Adipocyte (in vitro differentiated cells): ENCODE measurements at regions not wholly inside any gene's neighbourhood (a gene's known extent, or its start where the extent isn't known, plus 50 kb on each side); places are given as distances from the start of the nearest gene placed in this dataset.

Source experiments
- DNase-seq: peaks from one replicate; pipeline ENCODE4 v3.0.0-alpha.2; 2015; ENCODE audit warnings: low read depth
- H3K27me3 ChIP-seq: replicated peaks from 2 replicates; pipeline ENCODE4 v1.7.0; 2013; ENCODE audit warnings: mild to moderate bottlenecking, low read length, moderate library complexity; ENCODE audit not compliant: control insufficient read depth, insufficient read depth
- H3K36me3 ChIP-seq: 2 replicates; pipeline ENCODE4 v1.7.0; 2013; ENCODE audit warnings: low read length, mild to moderate bottlenecking, moderate library complexity; ENCODE audit not compliant: control insufficient read depth, insufficient read depth, severe bottlenecking
- H3K4me1 ChIP-seq: 2 replicates; pipeline ENCODE4 v1.7.0; 2013; ENCODE audit warnings: mild to moderate bottlenecking, low read length, moderate library complexity; ENCODE audit not compliant: control insufficient read depth, insufficient read depth
- H3K4me3 ChIP-seq: 2 replicates; pipeline ENCODE4 v1.7.0; 2013; ENCODE audit warnings: mild to moderate bottlenecking, low read length, moderate library complexity
- H3K9ac ChIP-seq: 2 replicates; pipeline ENCODE4 v1.7.0; 2013; ENCODE audit warnings: mild to moderate bottlenecking, low read length, moderate library complexity
- H3K9me3 ChIP-seq: 2 replicates; pipeline ENCODE4 v1.7.0; 2013; ENCODE audit warnings: mild to moderate bottlenecking, low read length, moderate library complexity; ENCODE audit not compliant: control insufficient read depth

DNA sequence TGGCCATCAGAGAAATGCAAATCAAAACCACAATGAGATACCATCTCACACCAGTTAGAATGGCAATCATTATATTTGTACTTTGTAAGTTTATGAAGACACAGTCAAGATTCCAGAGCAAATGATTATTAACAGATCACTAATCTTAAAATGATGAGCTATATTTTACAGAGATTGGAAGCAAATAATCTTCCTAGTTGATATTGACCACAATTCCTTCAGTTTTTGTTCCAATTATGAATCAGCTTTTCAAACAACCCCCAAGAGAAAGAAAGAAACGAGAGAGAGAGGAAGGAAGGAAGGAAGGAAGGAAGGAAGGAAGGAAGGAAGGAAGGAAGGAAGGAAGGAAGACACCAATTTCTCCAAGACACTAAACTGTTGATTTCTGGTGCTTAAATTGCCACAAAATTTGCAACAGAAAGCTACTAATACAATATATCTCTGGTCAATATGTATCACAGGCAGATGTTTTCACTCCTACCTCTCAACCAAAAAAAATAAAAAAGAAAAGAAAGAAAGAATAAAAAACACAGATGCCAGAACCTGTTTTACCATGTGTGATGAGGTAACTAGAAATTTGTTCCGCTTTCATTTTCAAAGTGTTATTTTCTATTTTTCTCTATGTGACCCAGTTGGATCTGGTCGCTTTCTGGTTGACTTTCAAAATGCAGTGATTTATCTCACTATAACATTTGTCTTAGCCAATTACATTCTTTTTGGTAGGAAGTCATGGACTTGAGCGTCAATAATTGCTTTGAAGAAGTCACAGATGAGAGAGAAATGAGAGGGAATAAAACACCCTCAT, 1609.6 kb downstream of the SI start:
- Histone ChIP-seq H3K9ac (no peak overlapping the region), H3K4me3 (no peak overlapping the region), H3K36me3 (no peaks in the 10 kb centered on the region), H3K9me3 (no peaks in the 10 kb centered on the region), H3K27me3 (no peaks in the 10 kb centered on the region), H3K4me1 (no peaks in the 10 kb centered on the region)
- no peak for DNase-seq

DNA sequence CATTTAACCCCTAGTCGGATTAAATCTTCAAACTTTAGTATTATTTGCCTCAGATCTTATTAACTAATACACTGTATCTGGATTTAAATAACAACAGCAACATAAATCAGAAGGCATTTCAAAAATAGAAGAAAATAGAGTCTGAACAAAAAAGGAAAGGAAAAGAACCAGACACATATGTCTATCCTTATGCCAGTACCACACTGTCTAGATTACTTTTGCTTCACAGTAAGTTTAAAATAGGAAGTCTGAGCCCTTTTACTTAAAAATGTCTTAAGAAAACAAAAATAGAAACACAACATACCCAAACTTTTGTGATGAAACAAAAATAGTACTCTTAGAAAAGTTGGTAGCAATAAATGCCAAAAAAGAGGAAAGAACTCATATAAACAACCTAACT, 1615.8 kb downstream of the SI start:
- H3K27me3 ChIP-seq: no peaks in the 10 kb centered on the region
- no peak for DNase-seq
- H3K9me3 ChIP-seq: no peaks in the 10 kb centered on the region
- H3K36me3 ChIP-seq: no peaks in the 10 kb centered on the region
- H3K4me1 ChIP-seq: no peaks in the 10 kb centered on the region
- no peak overlapping the region for H3K4me3 ChIP-seq
- H3K9ac ChIP-seq: no peak overlapping the region

DNA sequence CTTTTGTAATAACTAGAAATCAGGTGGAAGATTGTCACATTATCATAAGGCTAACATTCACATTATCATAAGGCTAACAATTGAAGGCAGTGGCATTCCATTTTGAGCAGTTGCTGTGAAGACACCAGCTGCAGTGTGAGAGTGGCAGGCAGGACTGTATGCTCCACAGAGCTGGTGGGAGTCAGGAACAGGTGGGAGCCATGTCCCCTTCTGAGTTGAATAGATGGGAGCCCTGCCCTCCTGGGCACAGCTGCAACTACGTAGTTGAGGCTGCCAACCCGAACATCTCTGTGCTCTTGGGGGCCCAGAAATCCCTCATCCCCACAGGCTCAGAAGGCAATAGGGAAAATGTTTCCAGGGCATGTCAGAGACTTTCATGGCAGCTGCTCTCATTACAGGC, 1627.6 kb downstream of the SI start:
- DNase-seq: no peak
- H3K9ac ChIP-seq: no peak overlapping the region
- H3K4me3 ChIP-seq: no peak overlapping the region
- H3K9me3 ChIP-seq: peaks cover 22% of the 10 kb centered on the region
- H3K4me1 ChIP-seq: no peaks in the 10 kb centered on the region
- no peaks in the 10 kb centered on the region for H3K27me3 ChIP-seq
- H3K36me3 ChIP-seq: no peaks in the 10 kb centered on the region

DNA sequence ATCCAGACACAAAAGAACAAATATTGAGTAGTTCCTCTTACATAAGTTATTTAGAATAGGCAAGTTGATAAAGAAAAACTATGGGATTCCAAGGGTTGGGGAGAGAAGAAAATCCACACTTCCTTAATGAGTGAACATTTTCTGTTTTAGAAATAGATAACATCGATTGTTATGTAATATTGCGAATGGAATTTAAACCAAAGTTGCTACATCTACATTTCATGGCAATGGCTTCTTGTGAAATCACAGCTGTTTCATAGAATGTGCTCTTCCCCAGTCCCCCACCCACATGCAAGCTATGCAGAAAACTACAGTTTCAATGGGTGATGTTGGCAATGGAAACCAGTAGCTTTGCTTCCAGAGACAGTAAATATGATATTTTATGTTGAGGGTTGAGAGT, 1639.5 kb downstream of the SI start:
- Histone ChIP-seq H3K4me3 (no peak overlapping the region), H3K9me3 (no peaks in the 10 kb centered on the region), H3K4me1 (no peaks in the 10 kb centered on the region), H3K27me3 (no peaks in the 10 kb centered on the region), H3K9ac (no peak overlapping the region), H3K36me3 (no peaks in the 10 kb centered on the region)
- DNase-seq: no peak

DNA sequence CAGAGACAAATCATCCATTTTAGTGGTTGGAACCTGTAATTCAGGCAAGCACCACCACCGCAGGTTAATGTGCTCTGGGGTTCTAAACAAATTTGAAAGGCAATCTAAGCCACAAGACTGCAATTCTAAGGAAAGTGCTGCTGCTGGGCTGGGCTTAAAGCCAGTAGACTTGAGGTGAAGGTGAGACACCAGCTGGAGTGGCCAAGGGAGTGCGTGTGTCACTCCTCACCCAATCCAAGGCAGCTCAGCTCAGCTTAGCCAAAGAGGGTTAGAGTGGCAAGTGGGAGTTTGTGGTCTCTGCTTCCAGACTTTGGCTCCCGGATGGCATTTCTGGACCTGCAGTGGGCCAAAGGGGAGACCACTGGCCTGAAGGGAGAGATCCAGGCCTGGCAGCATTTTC, 1655.6 kb downstream of the SI start:
- no peaks in the 10 kb centered on the region for H3K27me3 ChIP-seq
- H3K4me3 ChIP-seq: no peak overlapping the region
- no peak for DNase-seq
- H3K9me3 ChIP-seq: no peaks in the 10 kb centered on the region
- no peaks in the 10 kb centered on the region for H3K36me3 ChIP-seq
- H3K4me1 ChIP-seq: no peaks in the 10 kb centered on the region
- no peak overlapping the region for H3K9ac ChIP-seq

DNA sequence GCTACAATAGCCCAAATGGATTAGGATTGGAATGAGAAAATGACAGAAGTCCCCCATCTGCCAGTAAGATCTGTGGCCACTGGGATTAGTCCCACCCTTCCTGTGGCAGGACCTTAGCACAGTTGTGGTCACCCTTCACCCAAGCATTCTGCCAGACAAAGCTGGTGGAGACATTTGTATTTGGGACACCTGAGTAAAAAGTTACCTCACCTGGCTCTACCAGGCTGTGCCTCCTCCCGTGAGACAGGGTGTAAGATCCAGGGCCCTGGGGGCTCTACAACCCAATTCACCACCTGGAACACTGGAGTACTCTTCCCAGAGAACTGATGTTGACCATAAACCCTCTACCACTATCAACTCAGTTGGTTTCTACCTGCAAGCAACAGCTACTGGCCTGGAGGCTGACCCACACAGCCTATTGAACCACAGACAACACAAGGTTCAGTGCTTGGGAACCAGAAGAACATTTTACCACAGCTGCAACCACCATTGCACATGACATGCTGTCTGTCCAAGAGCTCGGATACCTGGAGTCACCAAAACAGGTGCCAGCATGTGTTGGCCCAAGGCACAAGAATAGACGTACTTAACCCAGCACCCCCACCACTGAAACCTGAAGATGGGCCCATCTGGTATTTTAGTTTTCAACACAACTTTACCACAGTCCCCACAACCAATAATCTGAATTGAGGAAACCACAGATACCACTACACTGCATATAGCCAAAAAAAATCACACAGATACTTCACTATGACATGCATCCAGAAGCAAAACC, 1686.7 kb downstream of the SI start:
- no peak for DNase-seq
- Histone ChIP-seq H3K9me3 (no peaks in the 10 kb centered on the region), H3K27me3 (no peaks in the 10 kb centered on the region), H3K36me3 (no peaks in the 10 kb centered on the region), H3K4me1 (no peaks in the 10 kb centered on the region), H3K4me3 (no peak overlapping the region), H3K9ac (no peak overlapping the region)

DNA sequence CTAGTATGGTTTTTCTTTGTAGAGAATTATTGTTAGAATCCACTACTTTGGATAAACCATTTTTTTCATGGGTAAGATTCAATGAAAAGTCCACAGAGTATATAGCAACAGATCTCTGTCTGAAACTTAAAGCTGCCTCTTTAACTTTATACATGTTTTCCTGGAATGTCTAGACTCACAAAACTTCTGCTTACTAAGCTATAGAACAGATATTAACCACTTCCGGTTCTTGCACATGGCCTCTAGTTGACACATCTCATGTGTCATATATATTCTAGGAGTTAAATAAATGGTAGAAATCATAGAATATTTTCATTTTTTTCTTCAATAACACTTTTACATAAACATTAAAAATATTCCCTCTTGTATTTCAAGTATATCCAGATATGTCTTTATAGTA, 1693.9 kb downstream of the SI start:
- no peaks in the 10 kb centered on the region for H3K4me1 ChIP-seq
- DNase-seq: no peak
- H3K36me3 ChIP-seq: no peaks in the 10 kb centered on the region
- H3K27me3 ChIP-seq: no peaks in the 10 kb centered on the region
- H3K9me3 ChIP-seq: no peaks in the 10 kb centered on the region
- H3K9ac ChIP-seq: no peak overlapping the region
- H3K4me3 ChIP-seq: no peak overlapping the region

DNA sequence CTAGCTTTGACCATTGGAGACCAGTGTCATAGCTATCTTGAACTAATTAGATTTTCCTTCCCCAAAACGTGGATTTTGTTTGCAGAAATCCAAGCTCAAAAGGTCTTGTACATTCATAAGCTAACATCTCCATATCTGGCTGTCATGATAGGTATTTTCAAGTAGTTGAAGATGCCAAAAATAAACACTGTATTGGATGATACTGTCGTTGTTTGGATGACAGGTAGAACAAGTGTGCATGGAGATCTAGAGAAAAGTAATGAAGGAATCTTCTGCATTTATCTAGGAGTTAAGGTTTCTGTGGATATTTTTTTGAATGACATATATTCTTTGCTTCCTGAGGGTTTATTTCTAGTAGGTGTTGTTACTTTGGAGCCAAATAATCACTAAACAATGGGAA, 1696.1 kb downstream of the SI start:
- Histone ChIP-seq H3K4me1 (no peaks in the 10 kb centered on the region), H3K9ac (no peak overlapping the region), H3K27me3 (no peaks in the 10 kb centered on the region), H3K36me3 (no peaks in the 10 kb centered on the region), H3K9me3 (no peaks in the 10 kb centered on the region), H3K4me3 (no peak overlapping the region)
- no peak for DNase-seq

DNA sequence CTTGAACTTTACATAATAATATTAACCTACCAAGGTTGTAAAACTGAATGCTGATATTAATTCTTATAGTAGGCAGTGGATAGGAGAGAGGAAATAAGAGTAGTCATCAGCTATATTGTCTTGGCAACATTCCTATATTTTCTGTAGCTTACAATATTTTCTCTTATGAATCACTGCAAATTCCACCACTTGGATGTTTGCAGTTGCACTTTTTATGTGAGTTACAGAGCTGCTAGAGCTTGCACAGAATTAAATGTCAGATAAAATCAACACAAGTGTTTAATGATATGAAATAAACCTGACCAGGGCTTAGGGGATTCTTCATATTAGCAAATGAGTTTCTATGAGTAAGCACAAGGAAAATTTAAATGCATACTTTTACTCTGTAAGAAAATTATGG, 1710.1 kb downstream of the SI start:
- no peak for DNase-seq
- Histone ChIP-seq H3K9me3 (no peaks in the 10 kb centered on the region), H3K4me1 (no peaks in the 10 kb centered on the region), H3K36me3 (no peaks in the 10 kb centered on the region), H3K27me3 (no peaks in the 10 kb centered on the region), H3K9ac (no peak overlapping the region), H3K4me3 (no peak overlapping the region)

DNA sequence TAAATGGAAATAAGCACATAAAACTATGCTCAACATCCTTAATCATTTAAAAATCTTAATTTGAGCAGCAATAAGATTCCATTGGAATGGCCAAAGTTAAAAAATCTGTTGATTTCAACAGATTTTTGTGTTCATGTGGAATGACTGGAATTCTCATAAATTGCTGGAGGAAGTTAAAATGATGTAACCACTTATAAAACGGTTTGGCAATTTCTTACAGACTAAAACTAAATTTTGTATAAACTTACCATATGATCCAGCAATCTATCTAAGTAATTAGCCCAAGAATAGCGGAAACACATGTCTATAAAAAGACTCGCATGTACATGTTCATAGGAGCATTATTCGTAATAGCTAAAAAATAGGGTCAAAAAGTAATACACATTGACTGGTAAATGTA, 1713.6 kb downstream of the SI start:
- Histone ChIP-seq H3K4me1 (no peaks in the 10 kb centered on the region), H3K4me3 (no peak overlapping the region), H3K9me3 (no peaks in the 10 kb centered on the region), H3K27me3 (no peaks in the 10 kb centered on the region), H3K9ac (no peak overlapping the region), H3K36me3 (no peaks in the 10 kb centered on the region)
- DNase-seq: no peak

DNA sequence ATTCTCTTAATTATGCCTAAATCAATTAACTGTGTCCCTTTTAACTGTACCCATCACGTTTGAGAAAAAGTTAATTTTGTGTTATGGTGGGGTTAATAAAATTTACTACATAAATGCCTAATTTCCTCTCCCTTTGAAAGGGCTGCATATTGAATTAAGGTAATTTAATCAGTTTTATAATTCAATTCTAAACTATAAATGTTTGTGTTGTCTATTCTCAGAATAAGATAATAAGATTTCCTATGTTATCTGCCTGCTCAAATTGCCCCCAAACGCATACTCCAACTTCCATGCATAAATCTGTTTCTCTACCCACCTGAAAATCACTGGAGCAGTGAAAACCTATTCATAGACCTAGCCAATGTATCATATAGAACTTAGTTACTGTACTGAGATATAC, 1716.1 kb downstream of the SI start:
- Histone ChIP-seq H3K9me3 (no peaks in the 10 kb centered on the region), H3K36me3 (no peaks in the 10 kb centered on the region), H3K4me1 (no peaks in the 10 kb centered on the region), H3K4me3 (no peak overlapping the region), H3K27me3 (no peaks in the 10 kb centered on the region), H3K9ac (no peak overlapping the region)
- no peak for DNase-seq
